ENCODE measurements at regions not wholly inside any gene's neighbourhood (a gene's known extent, or its start where the extent isn't known, plus 50 kb on each side); places are given as distances from the start of the nearest gene placed in this dataset.

DNA sequence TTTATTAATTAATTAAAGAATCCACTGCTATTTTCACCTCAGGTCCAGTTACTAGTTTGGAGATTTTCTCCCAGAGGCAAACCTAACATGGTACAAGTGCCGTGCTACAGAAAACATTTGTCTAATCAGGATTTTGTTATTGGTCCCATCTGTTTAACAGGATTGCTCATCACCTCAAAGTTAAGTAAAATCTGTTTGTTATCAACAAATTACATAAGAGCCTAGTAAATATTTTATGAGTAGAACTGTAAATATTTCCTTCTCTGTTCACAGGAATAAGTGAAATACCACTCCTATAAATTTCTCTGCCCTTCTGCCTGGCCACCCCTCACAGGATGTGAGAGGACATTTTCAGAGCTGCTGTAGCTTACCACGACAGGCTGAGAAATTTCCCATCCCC lies 200.2 kb downstream of the RAD51AP2 start:
- TF ChIP-seq, protein P1, sequence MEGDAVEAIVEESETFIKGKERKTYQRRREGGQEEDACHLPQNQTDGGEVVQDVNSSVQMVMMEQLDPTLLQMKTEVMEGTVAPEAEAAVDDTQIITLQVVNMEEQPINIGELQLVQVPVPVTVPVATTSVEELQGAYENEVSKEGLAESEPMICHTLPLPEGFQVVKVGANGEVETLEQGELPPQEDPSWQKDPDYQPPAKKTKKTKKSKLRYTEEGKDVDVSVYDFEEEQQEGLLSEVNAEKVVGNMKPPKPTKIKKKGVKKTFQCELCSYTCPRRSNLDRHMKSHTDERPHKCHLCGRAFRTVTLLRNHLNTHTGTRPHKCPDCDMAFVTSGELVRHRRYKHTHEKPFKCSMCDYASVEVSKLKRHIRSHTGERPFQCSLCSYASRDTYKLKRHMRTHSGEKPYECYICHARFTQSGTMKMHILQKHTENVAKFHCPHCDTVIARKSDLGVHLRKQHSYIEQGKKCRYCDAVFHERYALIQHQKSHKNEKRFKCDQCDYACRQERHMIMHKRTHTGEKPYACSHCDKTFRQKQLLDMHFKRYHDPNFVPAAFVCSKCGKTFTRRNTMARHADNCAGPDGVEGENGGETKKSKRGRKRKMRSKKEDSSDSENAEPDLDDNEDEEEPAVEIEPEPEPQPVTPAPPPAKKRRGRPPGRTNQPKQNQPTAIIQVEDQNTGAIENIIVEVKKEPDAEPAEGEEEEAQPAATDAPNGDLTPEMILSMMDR (IDR thresholded peaks at IDR 0.05): no peak
- TF ChIP-seq POLR2A (IDR thresholded peaks at IDR 0.05): no peak

All from esophagus squamous epithelium (tissue), 4 donors.